CD4-positive, alpha-beta memory T cell (primary cell): ENCODE measurements at regions not wholly inside any gene's neighbourhood (a gene's known extent, or its start where the extent isn't known, plus 50 kb on each side); places are given as distances from the start of the nearest gene placed in this dataset.
"Not testable (repeated sequence)": the region's sequence is repeated elsewhere in the genome, so short reads cannot be mapped to it uniquely, and the experiment has no call there.

Experiments used
- CTCF ChIA-PET: fragments of 350-600 bp; sonication (Branson Sonifier 250); formaldehyde crosslinking; loops from one replicate; lab custom pipeline; 2021; ENCODE audit warnings: inconsistent platforms; ENCODE audit not compliant: partially characterized antibody; lab: Charles Lee
- POLR2A ChIA-PET: fragments of 350-600 bp; sonication (Branson Sonifier 250); formaldehyde crosslinking; loops from one replicate; lab custom pipeline; 2021; ENCODE audit not compliant: partially characterized antibody; lab: Charles Lee
- DNase-seq, 5 donors: peaks; one replicate each; pipeline versions ENCODE4 v3.0.0 to v3.0.0-alpha.2; 2020 to 2022; ENCODE audit warnings: mixed read lengths in 1 of 5
- H3K27ac ChIP-seq: one replicate; pipeline ENCODE4 v1.7.0; 2013; ENCODE audit warnings: low read depth, low read length
- H3K27me3 ChIP-seq: 2 replicates; pipeline ENCODE4 v1.7.0; 2013; ENCODE audit warnings: mild to moderate bottlenecking, low read length, moderate library complexity; ENCODE audit not compliant: insufficient read depth
- H3K36me3 ChIP-seq: 2 replicates; pipeline ENCODE4 v1.7.0; 2013; ENCODE audit warnings: mild to moderate bottlenecking, low read length, moderate library complexity; ENCODE audit not compliant: insufficient read depth
- H3K4me1 ChIP-seq: 2 replicates; pipeline ENCODE4 v1.7.0; 2013; ENCODE audit warnings: mild to moderate bottlenecking, low read length, moderate library complexity; ENCODE audit not compliant: insufficient read depth
- H3K4me3 ChIP-seq, 2 donors: one replicate each; pipeline ENCODE4 v1.7.0; 2013; ENCODE audit warnings: low read length in 2 of 2, mild to moderate bottlenecking in 1 of 2
- H3K9me3 ChIP-seq, 2 donors: one replicate each; pipeline ENCODE4 v1.7.0; 2013; ENCODE audit warnings: low read length in 2 of 2, control low read depth in 1 of 2; ENCODE audit not compliant: control insufficient read depth in 1 of 2
- H3K27ac Mint-ChIP-seq, 7 donors: one replicate each; pipeline ENCODE4 v1.8.0; 2020 to 2021; ENCODE audit warnings: mixed read lengths in 7 of 7, mild to moderate bottlenecking in 6 of 7, inconsistent platforms in 3 of 7, moderate library complexity in 3 of 7
- H3K27me3 Mint-ChIP-seq, 2 donors: one replicate each; pipeline ENCODE4 v1.8.0; 2020 to 2021; ENCODE audit warnings: mixed read lengths in 2 of 2
- H3K36me3 Mint-ChIP-seq, 2 donors: one replicate each; pipeline ENCODE4 v1.8.0; 2020 to 2021; ENCODE audit warnings: mixed read lengths in 2 of 2, inconsistent platforms in 1 of 2, mild to moderate bottlenecking in 1 of 2
- H3K4me1 Mint-ChIP-seq, 4 donors: one replicate each; pipeline ENCODE4 v1.8.0; 2020 to 2021; ENCODE audit warnings: mixed read lengths in 4 of 4, mild to moderate bottlenecking in 1 of 4
- H3K4me3 Mint-ChIP-seq, 8 donors: one replicate each; pipeline ENCODE4 v1.8.0; 2020 to 2021; ENCODE audit warnings: mixed read lengths in 8 of 8, mild to moderate bottlenecking in 7 of 8, moderate library complexity in 6 of 8, inconsistent platforms in 3 of 8
- H3K9me3 Mint-ChIP-seq, 8 donors: one replicate each; pipeline ENCODE4 v1.8.0; 2020 to 2021; ENCODE audit warnings: mixed read lengths in 8 of 8, mild to moderate bottlenecking in 5 of 8, inconsistent platforms in 3 of 8, moderate library complexity in 1 of 8
- intact Hi-C: fragments of 100-400 bp; cut with micrococcal nuclease; formaldehyde crosslinking; loops from one replicate; pipeline ENCODE4 v1.15.1; 2023

- DNase-seq, H3K9me3 ChIP-seq, H3K4me1 Mint-ChIP-seq, POLR2A ChIA-PET, H3K27ac ChIP-seq, intact Hi-C loops, CTCF ChIA-PET, H3K4me3 ChIP-seq, H3K36me3 Mint-ChIP-seq, H3K27me3 ChIP-seq, H3K4me1 ChIP-seq, H3K36me3 ChIP-seq, H3K9me3 Mint-ChIP-seq, H3K27me3 Mint-ChIP-seq, H3K27ac Mint-ChIP-seq, H3K4me3 Mint-ChIP-seq: not testable (repeated sequence)
Measured at GRCh38 chr2:89029257-89029656, 337.8 kb downstream of the RPIA start.

GRCh38 chr2:89048138-89049066, 356.9 kb downstream of the RPIA start:
- H3K4me3 ChIP-seq, H3K36me3 Mint-ChIP-seq, H3K9me3 ChIP-seq, H3K27me3 Mint-ChIP-seq, H3K4me1 ChIP-seq, POLR2A ChIA-PET, H3K9me3 Mint-ChIP-seq, H3K27me3 ChIP-seq, CTCF ChIA-PET, H3K4me3 Mint-ChIP-seq, H3K4me1 Mint-ChIP-seq, intact Hi-C loops, H3K27ac ChIP-seq, H3K27ac Mint-ChIP-seq, H3K36me3 ChIP-seq: not testable (repeated sequence)
- DNase-seq = peak in 4 of 5 donors; percentile 0 to 13 (median 6)

- H3K27me3 Mint-ChIP-seq, H3K4me1 ChIP-seq, H3K9me3 Mint-ChIP-seq, H3K27me3 ChIP-seq, intact Hi-C loops, POLR2A ChIA-PET, H3K27ac Mint-ChIP-seq, H3K36me3 ChIP-seq, H3K4me1 Mint-ChIP-seq, H3K4me3 ChIP-seq, CTCF ChIA-PET, H3K4me3 Mint-ChIP-seq, H3K36me3 Mint-ChIP-seq, H3K9me3 ChIP-seq, H3K27ac ChIP-seq, DNase-seq: not testable (repeated sequence)
Measured at GRCh38 chr2:89058616-89059015, 367.1 kb downstream of the RPIA start.

GRCh38 chr2:89061174-89061573, 369.7 kb downstream of the RPIA start:
- H3K4me3 Mint-ChIP-seq, H3K36me3 ChIP-seq, H3K27me3 Mint-ChIP-seq, H3K9me3 ChIP-seq, H3K36me3 Mint-ChIP-seq, H3K27ac Mint-ChIP-seq, DNase-seq, CTCF ChIA-PET, H3K27me3 ChIP-seq, H3K27ac ChIP-seq, intact Hi-C loops, H3K4me3 ChIP-seq, H3K9me3 Mint-ChIP-seq, H3K4me1 ChIP-seq, H3K4me1 Mint-ChIP-seq, POLR2A ChIA-PET: not testable (repeated sequence)

GRCh38 chr2:89076771-89077170, 385.3 kb downstream of the RPIA start:
- intact Hi-C loops, H3K4me3 ChIP-seq, H3K27ac ChIP-seq, POLR2A ChIA-PET, H3K4me3 Mint-ChIP-seq, H3K4me1 ChIP-seq, H3K4me1 Mint-ChIP-seq, DNase-seq, H3K27me3 Mint-ChIP-seq, H3K9me3 Mint-ChIP-seq, H3K36me3 Mint-ChIP-seq, H3K36me3 ChIP-seq, CTCF ChIA-PET, H3K27me3 ChIP-seq, H3K9me3 ChIP-seq, H3K27ac Mint-ChIP-seq: not testable (repeated sequence)

- H3K4me3 Mint-ChIP-seq, H3K36me3 Mint-ChIP-seq, intact Hi-C loops, H3K4me1 Mint-ChIP-seq, H3K27ac ChIP-seq, H3K27me3 ChIP-seq, H3K9me3 ChIP-seq, H3K9me3 Mint-ChIP-seq, POLR2A ChIA-PET, H3K27ac Mint-ChIP-seq, H3K27me3 Mint-ChIP-seq, H3K4me1 ChIP-seq, CTCF ChIA-PET, H3K4me3 ChIP-seq, H3K36me3 ChIP-seq, DNase-seq: not testable (repeated sequence)
Measured at GRCh38 chr2:89092911-89093310, 401.4 kb downstream of the RPIA start.

GRCh38 chr2:89095060-89095459, 403.6 kb downstream of the RPIA start:
- CTCF ChIA-PET, POLR2A ChIA-PET: not testable (repeated sequence)

GRCh38 chr2:89102587-89102986, 411.1 kb downstream of the RPIA start:
- CTCF ChIA-PET, POLR2A ChIA-PET, H3K36me3 ChIP-seq, H3K9me3 Mint-ChIP-seq, DNase-seq, H3K4me1 Mint-ChIP-seq, H3K27me3 Mint-ChIP-seq, H3K4me1 ChIP-seq, H3K36me3 Mint-ChIP-seq, H3K4me3 ChIP-seq, H3K27me3 ChIP-seq, H3K4me3 Mint-ChIP-seq, intact Hi-C loops, H3K27ac Mint-ChIP-seq, H3K9me3 ChIP-seq, H3K27ac ChIP-seq: not testable (repeated sequence)

More at GRCh38 chr2:89095060-89095459, 403.6 kb downstream of the RPIA start:
- H3K4me3 Mint-ChIP-seq, H3K27ac Mint-ChIP-seq, H3K4me1 ChIP-seq, DNase-seq, H3K36me3 ChIP-seq, H3K4me1 Mint-ChIP-seq, intact Hi-C loops, H3K27ac ChIP-seq, H3K4me3 ChIP-seq, H3K27me3 ChIP-seq, H3K9me3 Mint-ChIP-seq, H3K36me3 Mint-ChIP-seq, H3K27me3 Mint-ChIP-seq, H3K9me3 ChIP-seq: not testable (repeated sequence)
